ENCODE measurements at regions not wholly inside any gene's neighbourhood (a gene's known extent, or its start where the extent isn't known, plus 50 kb on each side); places are given as distances from the start of the nearest gene placed in this dataset.

DNA sequence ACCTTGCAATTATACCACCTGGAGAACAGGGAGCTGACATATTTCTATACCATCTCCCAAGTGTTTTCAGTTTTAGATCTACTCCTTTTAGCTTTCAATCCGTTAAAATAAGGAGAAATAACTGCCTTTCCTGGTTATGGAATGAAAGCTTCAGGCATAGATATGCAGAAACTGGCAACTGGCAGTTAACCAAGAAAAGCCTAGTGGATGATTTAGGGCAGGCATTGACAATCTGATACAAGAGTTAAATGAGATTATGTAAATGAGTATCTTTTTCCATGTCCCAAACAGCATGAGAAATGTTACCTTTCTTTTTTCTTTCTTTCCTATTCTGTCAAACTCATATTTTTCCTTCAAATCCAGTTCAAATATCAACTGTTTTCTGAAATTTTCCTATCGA, 689.1 kb upstream of the DPPA4 start:
- in situ Hi-C loops (cut with HindIII; ENCODE audit: low sequenced_read_pairs), result no loop called here
- TF ChIP-seq, protein P1, sequence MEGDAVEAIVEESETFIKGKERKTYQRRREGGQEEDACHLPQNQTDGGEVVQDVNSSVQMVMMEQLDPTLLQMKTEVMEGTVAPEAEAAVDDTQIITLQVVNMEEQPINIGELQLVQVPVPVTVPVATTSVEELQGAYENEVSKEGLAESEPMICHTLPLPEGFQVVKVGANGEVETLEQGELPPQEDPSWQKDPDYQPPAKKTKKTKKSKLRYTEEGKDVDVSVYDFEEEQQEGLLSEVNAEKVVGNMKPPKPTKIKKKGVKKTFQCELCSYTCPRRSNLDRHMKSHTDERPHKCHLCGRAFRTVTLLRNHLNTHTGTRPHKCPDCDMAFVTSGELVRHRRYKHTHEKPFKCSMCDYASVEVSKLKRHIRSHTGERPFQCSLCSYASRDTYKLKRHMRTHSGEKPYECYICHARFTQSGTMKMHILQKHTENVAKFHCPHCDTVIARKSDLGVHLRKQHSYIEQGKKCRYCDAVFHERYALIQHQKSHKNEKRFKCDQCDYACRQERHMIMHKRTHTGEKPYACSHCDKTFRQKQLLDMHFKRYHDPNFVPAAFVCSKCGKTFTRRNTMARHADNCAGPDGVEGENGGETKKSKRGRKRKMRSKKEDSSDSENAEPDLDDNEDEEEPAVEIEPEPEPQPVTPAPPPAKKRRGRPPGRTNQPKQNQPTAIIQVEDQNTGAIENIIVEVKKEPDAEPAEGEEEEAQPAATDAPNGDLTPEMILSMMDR (IDR thresholded peaks at IDR 0.05; ENCODE audit: low read depth, low read length), result no peak
- no peak overlapping the region for H3K4me3 ChIP-seq (ENCODE audit: low read depth, low read length)
- DNase-seq (ENCODE audit: low read depth, low spot score), result no peak

DNA sequence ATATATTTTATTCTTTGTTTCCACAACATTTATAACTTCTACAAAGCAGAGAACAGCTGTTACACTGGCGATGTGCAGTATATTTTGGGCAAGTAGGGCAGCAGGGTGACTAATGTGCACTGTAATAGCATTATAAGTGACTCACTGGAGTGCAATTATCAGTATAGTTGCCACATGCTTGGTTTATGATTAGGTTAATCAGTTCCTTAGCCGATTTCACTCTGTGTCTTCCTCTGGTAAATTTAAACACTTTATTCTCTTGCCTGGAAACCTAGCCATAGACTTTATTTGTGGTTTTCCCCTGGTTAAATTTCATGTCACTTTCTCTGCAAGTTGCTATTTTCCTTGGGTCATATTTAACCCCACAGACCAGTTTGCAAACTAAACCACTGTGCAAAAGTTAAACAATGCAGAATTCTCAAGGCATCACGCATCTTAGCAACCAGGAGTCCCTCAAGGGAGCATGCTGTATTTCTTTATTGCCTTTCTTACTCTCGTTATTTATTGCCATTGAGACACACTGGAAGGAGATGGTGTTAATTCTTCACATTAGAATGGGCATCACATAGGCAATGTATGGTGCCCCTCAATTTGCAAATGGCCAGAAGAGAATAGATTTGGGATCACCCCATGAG, 690.2 kb upstream of the DPPA4 start:
- peak; percentile 82 for DNase-seq (ENCODE audit: low read depth, low spot score)
- in situ Hi-C loops (cut with HindIII; ENCODE audit: low sequenced_read_pairs), result no loop called here
- no peak overlapping the region for H3K4me3 ChIP-seq (ENCODE audit: low read depth, low read length)
- TF ChIP-seq, protein P1 (IDR thresholded peaks at IDR 0.05; ENCODE audit: low read depth, low read length), result no peak

DNA sequence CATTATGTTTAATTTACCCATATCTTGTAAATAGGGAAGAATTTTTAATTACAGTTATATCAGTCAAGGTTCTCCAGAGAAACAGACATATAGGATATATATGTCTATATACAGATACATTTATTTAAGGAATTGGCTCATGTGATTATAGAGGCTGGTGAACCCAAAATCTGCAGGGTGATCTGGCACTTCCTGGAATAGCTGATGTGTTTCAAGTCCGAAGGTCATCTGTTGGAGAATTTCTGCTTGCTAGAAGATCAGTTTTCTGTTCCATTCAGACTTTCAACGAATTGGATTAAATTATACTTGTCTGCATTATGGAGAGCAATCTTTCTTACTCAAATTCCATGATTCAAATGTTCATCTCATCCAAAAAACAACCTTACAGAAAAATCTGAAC, 694.6 kb upstream of the DPPA4 start:
- in situ Hi-C loops (cut with HindIII; ENCODE audit: low sequenced_read_pairs), result no loop called here
- H3K4me3 ChIP-seq (ENCODE audit: low read depth, low read length), result no peak overlapping the region
- DNase-seq (ENCODE audit: low read depth, low spot score), result no peak
- TF ChIP-seq, protein P1 (IDR thresholded peaks at IDR 0.05; ENCODE audit: low read depth, low read length), result no peak

DNA sequence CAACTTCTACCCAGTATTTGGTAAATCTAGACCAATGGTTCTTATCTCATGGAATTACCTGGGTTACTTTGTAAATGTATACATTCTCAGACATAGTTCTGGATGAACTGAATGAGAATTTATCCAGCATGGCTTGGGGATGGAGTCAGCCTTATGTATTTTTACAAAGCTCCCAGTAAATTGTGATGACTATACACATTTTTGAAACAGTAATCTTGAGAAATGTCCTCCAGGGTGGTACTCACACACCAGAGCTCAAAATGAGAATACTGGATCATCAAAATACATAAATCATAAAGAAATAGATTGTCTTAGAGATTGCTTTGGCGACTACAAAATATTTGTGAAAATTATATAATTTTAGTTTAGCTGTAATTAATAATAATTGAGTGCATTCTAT, 722.1 kb upstream of the DPPA4 start:
- H3K4me3 ChIP-seq (ENCODE audit: low read depth, low read length), result no peak overlapping the region
- no peak for DNase-seq (ENCODE audit: low read depth, low spot score)
- in situ Hi-C loops (cut with HindIII; ENCODE audit: low sequenced_read_pairs), result no loop called here
- TF ChIP-seq, protein P1 (IDR thresholded peaks at IDR 0.05; ENCODE audit: low read depth, low read length), result no peak

DNA sequence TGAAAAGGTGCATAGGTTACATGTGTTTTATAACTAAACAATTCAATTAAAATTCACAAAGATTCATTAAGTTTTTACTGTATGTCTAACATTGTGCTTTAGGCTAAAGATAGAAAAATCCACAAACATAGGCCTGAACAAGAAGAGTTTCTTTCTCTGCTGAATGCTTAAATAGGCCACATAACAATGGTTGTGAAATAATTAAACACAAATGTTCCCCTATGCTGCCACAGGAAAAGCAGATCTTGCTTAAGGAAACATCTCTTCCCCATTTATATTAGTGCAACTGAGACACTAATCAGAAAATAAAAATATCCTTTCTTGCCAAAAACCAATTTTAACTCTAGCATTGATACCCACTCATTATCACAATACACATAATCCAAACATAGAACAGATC, 725.4 kb upstream of the DPPA4 start:
- in situ Hi-C loops (cut with HindIII; ENCODE audit: low sequenced_read_pairs), result no loop called here
- no peak for DNase-seq (ENCODE audit: low read depth, low spot score)
- TF ChIP-seq, protein P1 (IDR thresholded peaks at IDR 0.05; ENCODE audit: low read depth, low read length), result no peak
- H3K4me3 ChIP-seq (ENCODE audit: low read depth, low read length), result no peak overlapping the region

DNA sequence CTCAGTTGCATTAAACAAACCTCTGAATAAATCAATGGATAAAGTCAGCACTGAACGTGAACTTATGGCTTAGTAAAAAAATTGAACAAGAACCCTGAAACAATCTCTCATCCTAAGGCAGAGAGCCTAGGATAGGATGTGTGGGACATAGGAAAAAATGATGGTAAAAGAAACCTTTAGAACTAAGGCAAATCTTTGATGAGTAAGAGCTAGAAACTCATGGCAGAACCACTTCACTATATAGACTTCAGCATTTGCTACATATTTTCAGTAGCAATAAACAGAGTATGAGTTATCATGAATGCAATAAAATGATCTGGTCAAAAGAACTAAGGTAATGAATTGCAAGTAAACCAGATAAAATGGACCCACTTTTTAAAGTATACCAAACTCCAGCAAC, 725.8 kb upstream of the DPPA4 start:
- in situ Hi-C loops (cut with HindIII; ENCODE audit: low sequenced_read_pairs), result no loop called here
- TF ChIP-seq, protein P1 (IDR thresholded peaks at IDR 0.05; ENCODE audit: low read depth, low read length), result no peak
- no peak for DNase-seq (ENCODE audit: low read depth, low spot score)
- no peak overlapping the region for H3K4me3 ChIP-seq (ENCODE audit: low read depth, low read length)
